ENCODE measurements at regions not wholly inside any gene's neighbourhood (a gene's known extent, or its start where the extent isn't known, plus 50 kb on each side); places are given as distances from the start of the nearest gene placed in this dataset.

GRCh38 chr4:164701665-164702064, 52.3 kb upstream of the SMIM31 start:
- no peak for FAIRE-seq
- WGBS, 2 experiments (ENCODE audit: extremely low coverage in 1 of 2, insufficient coverage in 1 of 2, insufficient read length in 1 of 2, insufficient replicate concordance in 2 of 2, low coverage in 1 of 2, low lambda C conversion rate in 2 of 2, missing lambda C conversion rate in 1 of 2) = 92% methylated on average over 4 of the region's 4 CpGs; no CpG with 5 or more reads in 1 of the 2 experiments

More at GRCh38 chr4:164701665-164702064, 52.3 kb upstream of the SMIM31 start:
- Histone ChIP-seq H3K9ac (replicated peaks in 1 of 4; ENCODE audit: extremely low read depth in 1 of 4, low read depth in 3 of 4, low read length in 3 of 4) (no peak overlapping the region), H4K8ac (ENCODE audit: extremely low read depth, insufficient read depth, low read length) (no peak overlapping the region), H3K36me3 (ENCODE audit: control insufficient read depth in 2 of 4, insufficient read depth in 4 of 4, low read length in 3 of 4) (no peaks in the 10 kb centered on the region), H3K4ac (replicated peaks; ENCODE audit: insufficient read length, low read depth, low read length) (no peak overlapping the region), H4K5ac (ENCODE audit: insufficient read length, low read depth, low read length) (no peak overlapping the region), H2AFZ (ENCODE audit: low read length) (no peak overlapping the region), H2AK5ac (ENCODE audit: low read depth, low read length) (no peak overlapping the region), H2BK12ac (ENCODE audit: low read depth, low read length) (no peak overlapping the region), H2BK15ac (ENCODE audit: low read length) (no peak overlapping the region), H2BK5ac (ENCODE audit: low read depth, low read length) (no peak overlapping the region), H3K79me1 (ENCODE audit: low read depth, low read length) (no peaks in the 10 kb centered on the region), H3K4me3 (ENCODE audit: extremely low read depth in 1 of 4, insufficient read depth in 2 of 4, low read depth in 3 of 4, low read length in 4 of 4) (no peak overlapping the region), H3K9me3 (ENCODE audit: insufficient read depth in 2 of 2, low read depth in 1 of 2, low read length in 1 of 2) (no peaks in the 10 kb centered on the region), H3K27ac (ENCODE audit: low read depth, low read length) (no peak overlapping the region), H3K79me2 (ENCODE audit: control insufficient read depth in 1 of 2, insufficient read depth in 2 of 2, low read length in 2 of 2) (no peaks in the 10 kb centered on the region), H3K23ac (ENCODE audit: insufficient read length) (no peak overlapping the region), H3K18ac (ENCODE audit: extremely low read depth, low read length) (no peak overlapping the region), H2BK120ac (replicated peaks; ENCODE audit: low read depth, low read length) (no peak overlapping the region), H3K4me2 (ENCODE audit: insufficient read depth in 1 of 2, low read depth in 2 of 2, low read length in 2 of 2) (no peak overlapping the region), H2BK20ac (ENCODE audit: low read length) (no peak overlapping the region), H3K14ac (ENCODE audit: insufficient read length) (no peak overlapping the region), H4K20me1 (replicated peaks in 1 of 2; ENCODE audit: control insufficient read depth in 1 of 2, insufficient read depth in 2 of 2, low read length in 2 of 2) (no peaks in the 10 kb centered on the region), H3K23me2 (ENCODE audit: low read depth, low read length) (no peaks in the 10 kb centered on the region), H3K56ac (replicated peaks; ENCODE audit: insufficient read length, low read depth, low read length) (no peak overlapping the region), H4K91ac (replicated peaks; ENCODE audit: insufficient read length, low read length) (no peak overlapping the region), H3K4me1 (replicated peaks in 1 of 4; ENCODE audit: control insufficient read depth in 3 of 4, insufficient read depth in 4 of 4, low read length in 3 of 4) (peaks cover 1 to 4% (median 3%) of the 10 kb centered on the region in 4 experiments; a peak in 4 of 7 replicates), H3K27me3 (replicated peaks in 1 of 4; ENCODE audit: control insufficient read depth in 3 of 4, extremely low read depth in 1 of 4, insufficient read depth in 3 of 4, low read length in 3 of 4) (peaks cover 0 to under 1% (median 0%) of the 10 kb centered on the region in 4 experiments; a peak in 1 of 7 replicates)
- no peak for DNase-seq (ENCODE audit: low read depth in 1 of 2, low spot score in 2 of 2)
- TF ChIP-seq EP300 (IDR thresholded peaks at IDR 0.05; ENCODE audit: borderline replicate concordance in 1 of 2, low read depth in 2 of 2, low read length in 2 of 2) (no peak), RXRA (IDR thresholded peaks at IDR 0.05; ENCODE audit: insufficient read depth, low read depth, low read length) (no peak), RBBP5 (IDR thresholded peaks at IDR 0.05; ENCODE audit: borderline replicate concordance, low read depth, low read length) (no peak), ZNF274 (IDR thresholded peaks at IDR 0.05; ENCODE audit: borderline replicate concordance, extremely low read depth, low read length) (no peak), CEBPB (IDR thresholded peaks at IDR 0.05; ENCODE audit: low read depth, low read length) (no peak)
- POLR2A ChIA-PET (ENCODE audit: partially characterized antibody) = no interaction called here
- CTCF ChIA-PET (ENCODE audit: partially characterized antibody) = interaction anchor here (0.7 to 2.5 kb wide), 8 partner anchors 10 to 1018 kb away, joined by 3 to 24 read pairs (median 4); no protein-coding TSS in a partner anchor

All from H1 (cell line).